CD14-positive monocyte (primary cell): ENCODE measurements at regions not wholly inside any gene's neighbourhood (a gene's known extent, or its start where the extent isn't known, plus 50 kb on each side); places are given as distances from the start of the nearest gene placed in this dataset.

Source experiments
- DNase-seq, 3 donors: peaks; one replicate each; pipeline ENCODE4 v3.0.0-alpha.2; 2011 to 2022
- H2AFZ ChIP-seq: 2 replicates; pipeline ENCODE4 v1.6.0; 2012; ENCODE audit warnings: mild to moderate bottlenecking, low read depth, low read length, inconsistent platforms; ENCODE audit not compliant: insufficient read depth, poor library complexity, severe bottlenecking
- H3K27ac ChIP-seq, 2 donors: 1 replicate in 1 of 2; 2 replicates in 1 of 2; pipeline ENCODE4 v1.5.1; 2012 to 2013; ENCODE audit warnings: low read length in 2 of 2, control low read depth in 1 of 2, inconsistent platforms in 1 of 2, low read depth in 1 of 2, mild to moderate bottlenecking in 1 of 2
- H3K27me3 ChIP-seq, 2 donors: one replicate each; pipeline versions ENCODE4 v1.6.0 to v1.6.1; 2011 to 2013; ENCODE audit warnings: low read length in 2 of 2; ENCODE audit not compliant: control insufficient read depth in 2 of 2, insufficient read depth in 2 of 2
- H3K36me3 ChIP-seq, 2 donors: replicated peaks in 1 of 2; 1 replicate in 1 of 2; 2 replicates in 1 of 2; pipeline versions ENCODE4 v1.5.1 to v1.6.1; 2012 to 2013; ENCODE audit warnings: low read length in 2 of 2, control low read depth in 1 of 2, inconsistent platforms in 1 of 2, mild to moderate bottlenecking in 1 of 2; ENCODE audit not compliant: insufficient read depth in 2 of 2, control insufficient read depth in 1 of 2
- H3K4me1 ChIP-seq, 2 donors: 1 replicate in 1 of 2; 2 replicates in 1 of 2; pipeline versions ENCODE4 v1.5.1 to v1.6.1; 2012 to 2013; ENCODE audit warnings: low read length in 2 of 2, control low read depth in 1 of 2, inconsistent platforms in 1 of 2, mild to moderate bottlenecking in 1 of 2, moderate library complexity in 1 of 2; ENCODE audit not compliant: insufficient read depth in 2 of 2, control insufficient read depth in 1 of 2
- H3K4me2 ChIP-seq: replicated peaks from 2 replicates; pipeline ENCODE3; 2012; ENCODE audit warnings: low read length, moderate library complexity, mild to moderate bottlenecking; ENCODE audit not compliant: poor library complexity, severe bottlenecking; ENCODE audit errors: extremely low read depth
- H3K4me3 ChIP-seq, 3 experiments: fragments of 200-600 bp in 1 of 3; sonication (generic) in 1 of 3; replicated peaks in 1 of 3; 1 replicate in 2 of 3; 2 replicates in 1 of 3; pipeline ENCODE4 v1.5.1; 2011 to 2013; ENCODE audit warnings: low read length in 3 of 3, mild to moderate bottlenecking in 3 of 3, control low read depth in 2 of 3, low read depth in 2 of 3, inconsistent platforms in 1 of 3, moderate library complexity in 1 of 3
- H3K79me2 ChIP-seq: 2 replicates; pipeline ENCODE4 v1.6.0; 2012; ENCODE audit warnings: mild to moderate bottlenecking, control low read depth, inconsistent platforms, low read length, moderate library complexity; ENCODE audit not compliant: insufficient read depth
- H3K9ac ChIP-seq: 2 replicates; pipeline ENCODE4 v1.6.0; 2017; ENCODE audit warnings: low read length, mild to moderate bottlenecking; ENCODE audit not compliant: insufficient read depth, poor library complexity, severe bottlenecking
- H3K9me3 ChIP-seq, 2 donors: replicated peaks in 1 of 2; 1 replicate in 1 of 2; 2 replicates in 1 of 2; pipeline versions ENCODE4 v1.5.1 to v1.6.1; 2012 to 2013; ENCODE audit warnings: low read length in 2 of 2, control low read depth in 1 of 2; ENCODE audit not compliant: control insufficient read depth in 1 of 2, insufficient read depth in 1 of 2
- H4K20me1 ChIP-seq: 2 replicates; pipeline ENCODE4 v1.6.0; 2012; ENCODE audit warnings: mild to moderate bottlenecking, low read length, control low read depth, moderate library complexity; ENCODE audit not compliant: insufficient read depth
- H3K27ac Mint-ChIP-seq, 7 donors: one replicate each; pipeline ENCODE4 v1.8.0; 2020; ENCODE audit warnings: mild to moderate bottlenecking in 7 of 7, mixed read lengths in 7 of 7, moderate library complexity in 6 of 7, inconsistent platforms in 2 of 7
- H3K27me3 Mint-ChIP-seq, 3 donors: one replicate each; pipeline ENCODE4 v1.8.0; 2021 to 2022; ENCODE audit warnings: low read depth in 3 of 3, mild to moderate bottlenecking in 3 of 3, mixed read lengths in 3 of 3, moderate library complexity in 3 of 3, inconsistent platforms in 1 of 3
- H3K36me3 Mint-ChIP-seq, 2 donors: one replicate each; pipeline ENCODE4 v1.8.0; 2020; ENCODE audit warnings: mixed read lengths in 2 of 2, inconsistent platforms in 1 of 2, mild to moderate bottlenecking in 1 of 2
- H3K4me1 Mint-ChIP-seq: one replicate; pipeline ENCODE4 v1.8.0; 2020; ENCODE audit warnings: mild to moderate bottlenecking, mixed read lengths
- H3K4me3 Mint-ChIP-seq, 2 donors: one replicate each; pipeline ENCODE4 v1.8.0; 2020; ENCODE audit warnings: mild to moderate bottlenecking in 2 of 2, mixed read lengths in 2 of 2, moderate library complexity in 1 of 2
- H3K9me3 Mint-ChIP-seq, 7 donors: one replicate each; pipeline ENCODE4 v1.8.0; 2020 to 2022; ENCODE audit warnings: mixed read lengths in 7 of 7, mild to moderate bottlenecking in 6 of 7, moderate library complexity in 6 of 7, inconsistent platforms in 2 of 7
- WGBS: methylation state at CpG from one replicate; pipeline ENCODE4 v1.1.5; 2013; ENCODE audit warnings: missing lambda C conversion rate; ENCODE audit not compliant: insufficient coverage; 5-methylcytosine and 5-hydroxymethylcytosine counted together
- intact Hi-C, 2 donors: fragments of 100-400 bp; cut with micrococcal nuclease; formaldehyde crosslinking; loops; one replicate each; pipeline versions ENCODE4 v1.15.0 to v1.15.1; 2023
- TF ChIP-seq, protein P1 (sequence below): fragments of 200-600 bp; IDR thresholded peaks from one replicate; pipeline ENCODE4 v1.8.0; 2022; ENCODE audit warnings: antibody characterized with exemption, mild to moderate bottlenecking

DNA sequence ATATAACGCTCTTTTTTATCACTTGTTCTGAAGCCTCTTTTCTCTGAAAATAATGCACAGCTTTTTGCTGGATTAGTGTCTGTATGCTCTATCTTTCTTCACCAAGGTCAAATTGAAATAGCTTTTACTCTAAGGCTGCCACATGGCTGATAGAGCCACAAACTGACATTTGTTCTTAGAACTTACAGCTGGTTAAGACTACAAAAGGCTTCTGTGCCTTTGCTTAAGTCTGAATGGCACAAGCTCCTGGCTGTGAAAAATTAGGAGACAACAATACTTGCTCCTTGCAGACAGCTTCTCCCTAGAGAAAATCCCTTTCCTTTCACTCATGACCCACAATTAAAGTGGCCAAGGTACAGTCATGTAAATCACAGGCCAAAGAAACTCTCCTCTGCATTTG, 515.3 kb downstream of the DSC3 start:
- H3K4me3 Mint-ChIP-seq, result no peak overlapping the region
- no peaks in the 10 kb centered on the region for H3K36me3 Mint-ChIP-seq
- Histone ChIP-seq H3K4me2 (no peak overlapping the region), H3K27ac (no peak overlapping the region), H4K20me1 (no peaks in the 10 kb centered on the region), H3K79me2 (no peaks in the 10 kb centered on the region), H3K4me3 (no peak overlapping the region), H3K27me3 (no peaks in the 10 kb centered on the region), H3K9me3 (no peaks in the 10 kb centered on the region), H3K36me3 (no peaks in the 10 kb centered on the region), H3K9ac (no peak overlapping the region), H2AFZ (no peak overlapping the region), H3K4me1 (no peaks in the 10 kb centered on the region)
- no peaks in the 10 kb centered on the region for H3K4me1 Mint-ChIP-seq
- no peak overlapping the region for H3K27ac Mint-ChIP-seq
- DNase-seq, result no peak
- intact Hi-C loops, result no loop called here
- no CpG with 5 or more reads among the region's 1 CpG for WGBS
- no peaks in the 10 kb centered on the region for H3K27me3 Mint-ChIP-seq
- TF ChIP-seq, protein P1, sequence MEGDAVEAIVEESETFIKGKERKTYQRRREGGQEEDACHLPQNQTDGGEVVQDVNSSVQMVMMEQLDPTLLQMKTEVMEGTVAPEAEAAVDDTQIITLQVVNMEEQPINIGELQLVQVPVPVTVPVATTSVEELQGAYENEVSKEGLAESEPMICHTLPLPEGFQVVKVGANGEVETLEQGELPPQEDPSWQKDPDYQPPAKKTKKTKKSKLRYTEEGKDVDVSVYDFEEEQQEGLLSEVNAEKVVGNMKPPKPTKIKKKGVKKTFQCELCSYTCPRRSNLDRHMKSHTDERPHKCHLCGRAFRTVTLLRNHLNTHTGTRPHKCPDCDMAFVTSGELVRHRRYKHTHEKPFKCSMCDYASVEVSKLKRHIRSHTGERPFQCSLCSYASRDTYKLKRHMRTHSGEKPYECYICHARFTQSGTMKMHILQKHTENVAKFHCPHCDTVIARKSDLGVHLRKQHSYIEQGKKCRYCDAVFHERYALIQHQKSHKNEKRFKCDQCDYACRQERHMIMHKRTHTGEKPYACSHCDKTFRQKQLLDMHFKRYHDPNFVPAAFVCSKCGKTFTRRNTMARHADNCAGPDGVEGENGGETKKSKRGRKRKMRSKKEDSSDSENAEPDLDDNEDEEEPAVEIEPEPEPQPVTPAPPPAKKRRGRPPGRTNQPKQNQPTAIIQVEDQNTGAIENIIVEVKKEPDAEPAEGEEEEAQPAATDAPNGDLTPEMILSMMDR, result no peak
- H3K9me3 Mint-ChIP-seq, result peaks cover 0 to 5% (median 0%) of the 10 kb centered on the region in 7 donors

- no peaks in the 10 kb centered on the region for H3K4me1 ChIP-seq
- no peaks in the 10 kb centered on the region for H3K79me2 ChIP-seq
- H2AFZ ChIP-seq, result no peak overlapping the region
- H3K4me3 ChIP-seq, result no peak overlapping the region
- no peaks in the 10 kb centered on the region for H3K27me3 ChIP-seq
- no peaks in the 10 kb centered on the region for H3K36me3 ChIP-seq
- H4K20me1 ChIP-seq, result no peaks in the 10 kb centered on the region
- Mint-ChIP-seq H3K36me3 (no peaks in the 10 kb centered on the region), H3K4me1 (no peaks in the 10 kb centered on the region), H3K27me3 (no peaks in the 10 kb centered on the region), H3K9me3 (peaks cover 0 to 3% (median 0%) of the 10 kb centered on the region in 7 donors), H3K27ac (no peak overlapping the region), H3K4me3 (no peak overlapping the region)
- H3K4me2 ChIP-seq, result no peak overlapping the region
- TF ChIP-seq, protein P1, result no peak
- intact Hi-C loops, result no loop called here
- WGBS, result 88% methylated on average over 2 of the region's 4 CpGs
- no peak overlapping the region for H3K9ac ChIP-seq
- no peaks in the 10 kb centered on the region for H3K9me3 ChIP-seq
- DNase-seq, result no peak
- H3K27ac ChIP-seq, result no peak overlapping the region
Observed at GRCh38 chr18:30522288-30522929, 520.1 kb downstream of the DSC3 start.
